ENCODE measurements at regions not wholly inside any gene's neighbourhood (a gene's known extent, or its start where the extent isn't known, plus 50 kb on each side); places are given as distances from the start of the nearest gene placed in this dataset.

- DNase-seq (no peak), FAIRE-seq (no peak)
- intact Hi-C loops (cut with DNase I): no loop called here
- H3K36me3 ChIP-seq (ENCODE audit: control insufficient read depth in 2 of 3, insufficient read depth in 3 of 3, low read length in 3 of 3): no peaks in the 10 kb centered on the region
- TF ChIP-seq, protein P1, sequence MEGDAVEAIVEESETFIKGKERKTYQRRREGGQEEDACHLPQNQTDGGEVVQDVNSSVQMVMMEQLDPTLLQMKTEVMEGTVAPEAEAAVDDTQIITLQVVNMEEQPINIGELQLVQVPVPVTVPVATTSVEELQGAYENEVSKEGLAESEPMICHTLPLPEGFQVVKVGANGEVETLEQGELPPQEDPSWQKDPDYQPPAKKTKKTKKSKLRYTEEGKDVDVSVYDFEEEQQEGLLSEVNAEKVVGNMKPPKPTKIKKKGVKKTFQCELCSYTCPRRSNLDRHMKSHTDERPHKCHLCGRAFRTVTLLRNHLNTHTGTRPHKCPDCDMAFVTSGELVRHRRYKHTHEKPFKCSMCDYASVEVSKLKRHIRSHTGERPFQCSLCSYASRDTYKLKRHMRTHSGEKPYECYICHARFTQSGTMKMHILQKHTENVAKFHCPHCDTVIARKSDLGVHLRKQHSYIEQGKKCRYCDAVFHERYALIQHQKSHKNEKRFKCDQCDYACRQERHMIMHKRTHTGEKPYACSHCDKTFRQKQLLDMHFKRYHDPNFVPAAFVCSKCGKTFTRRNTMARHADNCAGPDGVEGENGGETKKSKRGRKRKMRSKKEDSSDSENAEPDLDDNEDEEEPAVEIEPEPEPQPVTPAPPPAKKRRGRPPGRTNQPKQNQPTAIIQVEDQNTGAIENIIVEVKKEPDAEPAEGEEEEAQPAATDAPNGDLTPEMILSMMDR (IDR thresholded peaks at IDR 0.05; ENCODE audit: borderline replicate concordance, extremely low read depth, insufficient read depth): no peak
- no peak overlapping the region for H3K4me3 ChIP-seq (ENCODE audit: low read length in 3 of 3)
- H3K27ac ChIP-seq (ENCODE audit: low read depth in 2 of 2, low read length in 2 of 2): no peak overlapping the region
- no peak overlapping the region for H3K9ac ChIP-seq (ENCODE audit: low read length in 3 of 3)
- H3K9me3 ChIP-seq (ENCODE audit: control insufficient read depth in 2 of 3, insufficient read depth in 1 of 3, low read length in 3 of 3): no peaks in the 10 kb centered on the region
- H3K4me1 ChIP-seq (ENCODE audit: control insufficient read depth in 2 of 3, insufficient read depth in 2 of 3, low read depth in 1 of 3, low read length in 3 of 3): no peaks in the 10 kb centered on the region
- no peaks in the 10 kb centered on the region for H3K27me3 ChIP-seq (ENCODE audit: control insufficient read depth, insufficient read depth, low read length)
These were observed 881.6 kb upstream of the PIK3C3 start for GRCh38 chr18:41073372-41073954.

GRCh38 chr18:41072946-41073345 lies 882.1 kb upstream of the PIK3C3 start:
- H3K36me3 ChIP-seq (ENCODE audit: control insufficient read depth in 2 of 3, insufficient read depth in 3 of 3, low read length in 3 of 3): no peaks in the 10 kb centered on the region
- FAIRE-seq: no peak
- intact Hi-C loops (cut with DNase I): no loop called here

DNA sequence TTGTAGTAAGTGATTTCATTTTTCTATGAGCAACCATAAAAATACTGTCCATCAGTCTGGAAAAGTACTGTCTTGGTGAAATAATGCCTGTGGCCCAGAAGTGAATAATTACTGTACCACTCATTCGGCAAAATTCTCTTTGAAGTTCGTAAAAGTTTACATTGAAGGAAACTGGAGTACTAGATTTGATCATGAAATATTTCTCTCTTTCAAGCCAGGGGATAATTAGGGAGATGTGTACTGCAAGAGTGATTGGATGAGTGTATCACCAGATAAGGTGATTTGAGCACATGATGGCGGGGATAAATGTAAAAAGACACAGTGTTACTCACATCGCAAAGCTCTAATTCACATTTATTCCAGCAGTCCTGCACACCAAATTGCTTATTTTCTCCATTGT lies 883.2 kb upstream of the PIK3C3 start:
- no peak overlapping the region for H3K4me3 ChIP-seq (ENCODE audit: low read length in 3 of 3)
- H3K27ac ChIP-seq (ENCODE audit: low read depth in 2 of 2, low read length in 2 of 2): no peak overlapping the region
- no peaks in the 10 kb centered on the region for H3K27me3 ChIP-seq (ENCODE audit: control insufficient read depth, insufficient read depth, low read length)
- TF ChIP-seq, protein P1 (IDR thresholded peaks at IDR 0.05; ENCODE audit: borderline replicate concordance, extremely low read depth, insufficient read depth): no peak
- FAIRE-seq (no peak), DNase-seq (no peak)
- H3K9ac ChIP-seq (ENCODE audit: low read length in 3 of 3): no peak overlapping the region
- no peaks in the 10 kb centered on the region for H3K9me3 ChIP-seq (ENCODE audit: control insufficient read depth in 2 of 3, insufficient read depth in 1 of 3, low read length in 3 of 3)
- H3K36me3 ChIP-seq (ENCODE audit: control insufficient read depth in 2 of 3, insufficient read depth in 3 of 3, low read length in 3 of 3): no peaks in the 10 kb centered on the region
- intact Hi-C loops (cut with DNase I): no loop called here
- no peaks in the 10 kb centered on the region for H3K4me1 ChIP-seq (ENCODE audit: control insufficient read depth in 2 of 3, insufficient read depth in 2 of 3, low read depth in 1 of 3, low read length in 3 of 3)

More at GRCh38 chr18:41072946-41073345, 882.1 kb upstream of the PIK3C3 start:
- no peak for DNase-seq
- Histone ChIP-seq H3K9ac (ENCODE audit: low read length in 3 of 3) (no peak overlapping the region), H3K27ac (ENCODE audit: low read depth in 2 of 2, low read length in 2 of 2) (no peak overlapping the region), H3K9me3 (ENCODE audit: control insufficient read depth in 2 of 3, insufficient read depth in 1 of 3, low read length in 3 of 3) (no peaks in the 10 kb centered on the region), H3K4me1 (ENCODE audit: control insufficient read depth in 2 of 3, insufficient read depth in 2 of 3, low read depth in 1 of 3, low read length in 3 of 3) (no peaks in the 10 kb centered on the region), H3K27me3 (ENCODE audit: control insufficient read depth, insufficient read depth, low read length) (no peaks in the 10 kb centered on the region), H3K4me3 (ENCODE audit: low read length in 3 of 3) (no peak overlapping the region)
- TF ChIP-seq, protein P1 (IDR thresholded peaks at IDR 0.05; ENCODE audit: borderline replicate concordance, extremely low read depth, insufficient read depth): no peak

DNA sequence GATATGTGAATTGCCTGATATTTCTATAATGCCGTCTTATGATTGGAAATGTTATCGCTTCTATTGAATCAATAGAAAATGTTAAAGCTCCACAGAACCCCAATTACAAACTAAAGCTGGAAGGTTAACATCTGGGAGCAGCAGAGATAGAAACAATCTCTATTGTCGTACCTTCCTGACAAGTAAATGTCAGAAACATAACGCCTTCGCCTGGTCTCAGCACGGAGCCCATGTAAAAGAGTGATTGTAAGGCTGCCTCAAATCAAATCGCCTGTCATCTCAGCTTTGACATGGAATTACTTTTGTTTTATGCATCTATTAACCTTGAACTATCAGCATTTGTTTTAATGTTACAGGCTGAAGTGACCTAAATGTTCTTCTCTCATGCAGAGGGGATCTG lies 885.9 kb upstream of the PIK3C3 start:
- Histone ChIP-seq H3K27ac (ENCODE audit: low read depth in 2 of 2, low read length in 2 of 2) (no peak overlapping the region), H3K9ac (ENCODE audit: low read length in 3 of 3) (no peak overlapping the region), H3K27me3 (ENCODE audit: control insufficient read depth, insufficient read depth, low read length) (no peaks in the 10 kb centered on the region), H3K36me3 (ENCODE audit: control insufficient read depth in 2 of 3, insufficient read depth in 3 of 3, low read length in 3 of 3) (no peaks in the 10 kb centered on the region), H3K9me3 (ENCODE audit: control insufficient read depth in 2 of 3, insufficient read depth in 1 of 3, low read length in 3 of 3) (no peaks in the 10 kb centered on the region), H3K4me1 (ENCODE audit: control insufficient read depth in 2 of 3, insufficient read depth in 2 of 3, low read depth in 1 of 3, low read length in 3 of 3) (no peaks in the 10 kb centered on the region), H3K4me3 (ENCODE audit: low read length in 3 of 3) (no peak overlapping the region)
- no peak for DNase-seq
- intact Hi-C loops (cut with DNase I): no loop called here
- TF ChIP-seq, protein P1 (IDR thresholded peaks at IDR 0.05; ENCODE audit: borderline replicate concordance, extremely low read depth, insufficient read depth): no peak
- FAIRE-seq: no peak
